Activated CD8-positive, alpha-beta memory T cell treated with anti-CD3 and anti-CD28 coated beads for 24 hours (primary cell): ENCODE measurements at regions not wholly inside any gene's neighbourhood (a gene's known extent, or its start where the extent isn't known, plus 50 kb on each side); places are given as distances from the start of the nearest gene placed in this dataset.
"Not testable (repeated sequence)": the region's sequence is repeated elsewhere in the genome, so short reads cannot be mapped to it uniquely, and the experiment has no call there.

Experiments used
- DNase-seq: peaks from one replicate; pipeline ENCODE4 v3.0.0-alpha.2; 2020

DNA sequence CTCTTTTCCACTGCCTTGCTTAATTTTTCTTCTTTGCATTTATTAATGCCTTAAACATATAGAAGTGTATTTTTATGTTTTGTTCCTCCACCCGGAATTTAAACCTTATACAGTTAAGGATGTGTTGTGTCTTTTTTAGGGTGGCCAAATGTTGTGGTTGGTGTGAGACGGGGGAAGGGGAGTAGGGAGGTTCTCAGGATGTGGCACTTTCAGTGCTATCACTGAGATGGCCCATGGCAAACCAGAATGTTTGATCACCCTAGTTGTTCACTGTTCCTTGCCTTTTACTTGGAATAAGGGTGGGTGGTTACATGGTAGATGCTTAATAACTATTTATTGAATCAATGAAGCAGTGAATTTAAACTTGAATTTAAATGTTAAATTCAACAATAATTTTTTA, 216.0 kb upstream of the SLITRK1 start:
- DNase-seq: no peak

GRCh38 chr13:84097148-84097547, 214.9 kb upstream of the SLITRK1 start:
- no peak for DNase-seq

DNA sequence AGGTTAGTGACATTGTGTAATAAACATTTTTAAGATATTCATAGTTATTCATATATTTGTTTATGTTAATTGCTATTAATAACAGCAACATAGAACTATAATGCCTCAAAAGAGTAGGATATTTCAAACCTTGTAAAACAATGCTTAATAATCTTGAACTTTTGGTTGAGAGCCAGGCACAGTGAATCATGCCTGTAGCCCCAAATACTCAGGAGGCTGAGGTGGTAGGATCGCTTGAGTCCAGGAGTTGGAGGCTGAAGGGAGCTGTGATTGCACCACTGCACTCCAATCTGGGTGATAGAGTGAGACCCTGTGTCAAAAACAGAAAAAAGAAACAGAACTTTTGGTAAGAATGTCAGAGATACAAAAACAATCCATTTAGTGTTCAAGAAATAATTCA, 213.9 kb upstream of the SLITRK1 start:
- DNase-seq: no peak

GRCh38 chr13:84088996-84089395, 206.7 kb upstream of the SLITRK1 start:
- DNase-seq: no peak

DNA sequence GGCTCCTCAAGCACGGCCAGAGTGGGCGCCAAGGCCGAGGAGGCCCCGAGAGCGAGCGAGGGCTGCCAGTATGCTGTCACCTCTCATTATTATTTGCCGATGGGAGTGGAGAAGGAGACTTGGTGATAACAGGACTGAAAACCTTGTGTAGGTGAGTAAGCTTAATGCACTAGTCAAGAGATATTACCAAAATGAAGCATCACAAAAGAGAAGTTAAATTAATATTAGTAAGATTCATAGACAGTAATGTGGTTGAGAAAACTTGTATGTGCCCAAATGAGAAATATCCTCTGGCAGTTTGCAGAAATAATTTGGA, 204.5 kb upstream of the SLITRK1 start:
- DNase-seq: no peak

DNA sequence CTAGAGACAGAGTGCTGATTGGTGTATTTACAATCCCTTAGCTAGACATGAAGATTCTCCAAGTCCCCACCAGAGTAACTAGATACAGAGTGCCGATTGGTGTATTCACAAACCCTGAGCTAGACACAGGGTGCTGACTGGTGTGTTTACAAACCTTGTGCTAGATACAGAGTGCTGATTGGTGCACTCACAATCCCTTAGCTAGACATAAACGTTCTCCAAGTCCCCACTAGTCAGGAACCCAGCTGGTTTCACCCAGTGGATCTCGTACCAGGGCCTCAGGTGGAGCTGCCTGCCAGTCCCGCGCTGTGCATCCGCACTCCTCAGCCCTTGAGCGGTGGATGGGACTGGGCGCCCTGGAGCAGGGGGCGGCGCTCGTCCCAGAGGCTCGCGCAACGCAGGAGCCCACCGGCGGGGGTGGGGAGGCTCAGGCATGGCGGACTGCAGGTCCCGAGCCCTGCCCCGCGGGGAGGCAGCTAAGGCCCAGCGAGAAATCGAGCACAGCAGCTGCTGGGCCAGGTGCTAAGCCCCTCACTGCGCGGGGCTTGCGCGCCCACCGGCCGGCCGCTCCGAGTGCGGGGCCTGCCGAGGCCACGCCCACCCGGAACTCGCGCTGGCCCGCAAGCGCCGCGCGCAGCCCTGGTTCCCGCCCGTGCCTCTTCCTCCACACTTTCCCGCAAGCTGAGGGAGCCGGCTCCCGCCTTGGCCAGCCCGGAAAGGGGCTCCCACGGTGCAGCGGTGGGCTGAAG, 204.0 kb upstream of the SLITRK1 start:
- DNase-seq: not testable (repeated sequence)

DNA sequence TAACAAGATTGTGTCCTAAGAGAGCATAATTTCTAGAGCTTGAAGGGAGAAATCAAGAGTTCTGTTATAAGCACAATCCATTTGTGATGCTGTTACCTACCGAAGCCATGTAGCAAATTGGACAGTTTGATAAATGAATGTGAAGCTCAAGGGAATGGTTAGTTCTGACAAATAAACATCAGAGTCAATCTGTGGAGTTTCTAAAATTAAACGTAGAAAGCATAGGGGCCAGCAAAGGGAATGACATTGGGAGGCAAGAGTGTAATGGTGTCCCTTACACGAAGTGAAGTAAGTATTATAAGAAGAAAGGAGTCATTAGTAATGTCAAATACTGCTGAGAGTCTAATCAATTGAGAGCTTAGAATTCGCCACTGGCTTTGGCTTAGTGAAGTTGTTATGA, 200.2 kb upstream of the SLITRK1 start:
- DNase-seq: no peak

DNA sequence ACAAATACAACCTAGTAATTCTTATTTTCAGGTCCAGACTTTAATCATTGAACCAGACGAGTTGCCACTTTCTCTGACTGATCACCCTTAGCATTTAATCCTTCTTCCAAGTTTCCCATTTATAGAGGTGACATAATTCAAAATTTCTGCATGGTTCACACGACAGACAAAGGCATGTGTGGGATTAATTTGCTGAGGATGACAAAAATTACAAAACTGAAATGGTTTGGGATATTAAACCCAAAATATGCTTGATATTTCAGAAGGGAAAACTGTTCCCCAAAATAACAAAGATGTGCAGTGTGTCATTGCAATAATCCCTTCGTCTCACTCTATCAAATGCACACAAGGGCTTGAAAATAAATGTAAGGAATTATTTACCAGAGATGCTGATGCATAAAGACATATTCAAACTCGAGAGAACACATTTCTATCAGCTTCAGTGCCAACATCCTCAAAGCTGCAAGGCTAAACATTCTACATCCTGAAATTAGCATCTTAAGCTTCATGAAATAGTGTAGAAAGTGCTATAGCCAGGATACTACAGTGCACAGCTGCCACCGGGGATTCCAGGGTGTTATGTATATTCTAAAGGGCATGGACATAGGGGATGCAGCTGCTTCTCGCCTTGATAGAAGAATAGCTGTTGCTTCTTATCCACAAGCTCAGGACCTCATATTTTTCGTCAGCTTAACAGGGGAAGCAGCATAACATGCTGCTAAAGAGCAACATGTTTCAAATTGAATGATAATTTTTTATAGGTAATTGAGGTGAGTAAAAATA, 198.7 kb upstream of the SLITRK1 start:
- DNase-seq: no peak

- DNase-seq: no peak
Measured at GRCh38 chr13:84077271-84077670, 195.0 kb upstream of the SLITRK1 start.

DNA sequence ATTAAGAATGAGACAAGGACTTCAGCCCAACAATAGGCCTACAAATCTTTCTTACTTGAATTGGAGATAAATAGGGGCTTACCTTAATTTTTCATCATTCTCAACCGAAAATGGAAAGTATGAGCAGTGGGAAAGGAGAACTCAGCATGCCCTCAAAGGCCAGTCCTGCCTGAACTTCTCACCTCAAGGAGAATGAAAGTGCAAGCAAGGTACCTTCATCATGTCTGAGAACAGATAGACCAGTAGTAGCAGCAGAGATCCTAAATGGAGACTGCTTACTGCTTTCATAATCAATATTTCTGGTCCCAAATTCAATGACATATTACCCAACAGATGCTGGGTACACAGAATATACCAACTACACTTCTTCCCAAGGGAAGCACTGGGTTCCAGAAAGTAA, 194.0 kb upstream of the SLITRK1 start:
- DNase-seq: no peak

DNA sequence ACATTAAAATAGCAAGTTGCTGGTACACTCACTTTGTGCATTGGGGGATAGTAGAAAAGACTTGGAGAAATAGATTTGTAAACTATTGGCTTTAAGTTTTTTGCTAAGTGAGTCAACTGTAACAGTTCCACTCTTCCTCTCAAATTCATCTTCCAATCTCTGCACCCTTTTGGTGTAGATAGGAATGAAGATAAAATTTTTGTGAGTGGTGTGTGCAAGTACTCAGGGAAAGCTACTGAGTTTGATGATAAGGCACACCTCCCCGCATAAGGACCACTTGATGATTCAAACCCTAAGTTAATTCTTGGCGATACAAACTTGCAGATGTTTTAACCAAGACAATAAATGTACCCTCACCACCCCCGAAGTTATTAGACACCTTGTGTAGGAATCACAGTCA, 168.3 kb upstream of the SLITRK1 start:
- no peak for DNase-seq

DNA sequence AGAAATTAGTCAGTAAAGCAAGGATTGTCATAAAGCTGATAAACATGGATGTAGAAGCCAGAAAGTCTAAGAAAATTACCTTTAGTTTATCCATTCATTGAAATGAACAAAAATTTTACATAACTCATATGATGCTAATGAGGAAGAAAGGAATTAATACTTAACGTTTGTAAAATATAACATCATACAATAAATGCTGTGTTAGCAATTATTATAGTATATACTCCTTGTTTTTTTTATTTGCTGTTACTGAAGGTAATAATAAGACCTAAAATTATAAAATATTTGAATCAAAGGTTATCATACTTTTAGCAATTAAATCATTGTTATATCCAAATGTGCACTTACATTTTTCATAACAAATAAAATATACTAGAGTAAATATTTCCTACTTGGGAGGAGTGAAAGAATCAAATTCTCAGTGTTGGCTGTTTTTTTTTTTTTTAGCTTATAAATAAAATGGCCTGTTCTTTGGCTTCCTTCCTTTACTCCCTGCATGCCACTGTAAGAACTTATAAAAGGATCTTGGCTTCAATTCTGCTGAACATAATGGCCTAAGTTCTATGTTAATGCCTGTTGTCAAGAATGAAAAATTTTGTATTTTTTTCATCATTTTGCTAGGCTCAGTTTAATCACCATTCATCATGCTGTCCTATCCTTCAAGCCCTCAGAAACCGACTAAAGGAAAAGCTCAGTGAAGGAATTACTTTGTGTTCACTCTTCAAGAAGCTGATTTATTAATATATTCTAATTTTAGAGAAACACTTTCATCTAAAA, 167.4 kb upstream of the SLITRK1 start:
- DNase-seq: no peak

DNA sequence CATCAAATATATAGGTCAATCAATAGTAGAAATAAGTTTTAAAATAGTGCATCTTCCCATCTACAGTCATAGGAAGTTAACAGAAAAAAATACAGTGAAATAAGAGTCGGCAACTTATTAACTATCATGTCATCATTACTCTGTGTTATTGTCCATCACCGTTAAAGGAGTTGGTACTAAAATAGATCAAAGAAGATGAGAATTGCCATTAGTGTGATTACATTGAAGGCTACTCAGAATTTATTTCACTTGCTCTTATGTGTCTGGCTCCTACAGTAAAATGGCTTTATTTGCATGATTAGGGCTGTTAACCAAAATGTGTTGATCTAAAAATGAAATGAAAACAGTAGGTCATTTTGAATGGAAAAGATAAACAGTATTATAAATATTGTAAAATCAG, 162.5 kb upstream of the SLITRK1 start:
- DNase-seq: no peak

GRCh38 chr13:84038001-84038400, 155.7 kb upstream of the SLITRK1 start:
- no peak for DNase-seq

DNA sequence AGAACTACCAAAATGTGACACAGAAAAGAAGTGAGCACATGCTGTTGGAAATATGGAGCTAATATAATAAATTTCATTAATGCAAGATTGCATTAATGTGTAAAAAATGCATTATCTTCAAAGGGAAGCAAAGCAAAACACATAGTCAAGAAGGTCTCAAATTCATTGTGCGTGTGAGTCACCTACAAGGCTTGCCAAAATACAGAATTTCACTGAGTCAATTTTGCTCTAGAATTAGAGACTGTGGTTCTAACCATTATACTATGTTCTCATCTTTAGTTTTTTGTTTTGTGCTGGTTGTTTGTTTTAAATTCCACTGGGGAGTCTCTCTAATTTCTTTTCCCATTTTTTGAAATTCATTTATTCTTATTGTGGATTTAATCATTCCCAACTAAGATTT, 149.8 kb upstream of the SLITRK1 start:
- DNase-seq: no peak

- no peak for DNase-seq
Measured at GRCh38 chr13:84031120-84031519, 148.8 kb upstream of the SLITRK1 start.

- no peak for DNase-seq
Measured at GRCh38 chr13:84029396-84029795, 147.1 kb upstream of the SLITRK1 start.

- no peak for DNase-seq
Measured at GRCh38 chr13:84025824-84026223, 143.6 kb upstream of the SLITRK1 start.

GRCh38 chr13:83996415-83996814, 114.1 kb upstream of the SLITRK1 start:
- no peak for DNase-seq

GRCh38 chr13:83995930-83996329, 113.7 kb upstream of the SLITRK1 start:
- no peak for DNase-seq

- DNase-seq: no peak
Measured at GRCh38 chr13:83992566-83993358, 110.5 kb upstream of the SLITRK1 start.

GRCh38 chr13:83987394-83987793, 105.1 kb upstream of the SLITRK1 start:
- DNase-seq: no peak

DNA sequence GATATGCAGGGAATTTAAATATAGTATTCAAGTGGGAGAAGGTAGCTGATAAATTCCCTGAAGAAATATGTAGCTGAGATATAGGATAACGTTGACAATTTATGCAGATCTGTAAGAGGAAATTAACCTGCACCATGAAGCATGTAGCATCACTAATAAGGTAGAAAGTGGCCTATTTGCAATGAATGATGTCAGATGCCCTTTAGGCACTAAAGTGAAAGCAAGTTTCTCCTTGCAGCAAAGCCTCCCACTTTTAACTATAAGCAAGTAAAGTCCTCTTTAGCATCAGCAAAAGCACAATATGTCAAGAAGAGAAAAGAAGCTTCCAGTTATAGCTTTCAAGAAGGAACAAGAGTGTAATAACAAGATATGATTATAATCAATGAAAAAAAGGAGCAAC, 102.5 kb upstream of the SLITRK1 start:
- DNase-seq: no peak
